ENCODE measurements at regions not wholly inside any gene's neighbourhood (a gene's known extent, or its start where the extent isn't known, plus 50 kb on each side); places are given as distances from the start of the nearest gene placed in this dataset.

DNA sequence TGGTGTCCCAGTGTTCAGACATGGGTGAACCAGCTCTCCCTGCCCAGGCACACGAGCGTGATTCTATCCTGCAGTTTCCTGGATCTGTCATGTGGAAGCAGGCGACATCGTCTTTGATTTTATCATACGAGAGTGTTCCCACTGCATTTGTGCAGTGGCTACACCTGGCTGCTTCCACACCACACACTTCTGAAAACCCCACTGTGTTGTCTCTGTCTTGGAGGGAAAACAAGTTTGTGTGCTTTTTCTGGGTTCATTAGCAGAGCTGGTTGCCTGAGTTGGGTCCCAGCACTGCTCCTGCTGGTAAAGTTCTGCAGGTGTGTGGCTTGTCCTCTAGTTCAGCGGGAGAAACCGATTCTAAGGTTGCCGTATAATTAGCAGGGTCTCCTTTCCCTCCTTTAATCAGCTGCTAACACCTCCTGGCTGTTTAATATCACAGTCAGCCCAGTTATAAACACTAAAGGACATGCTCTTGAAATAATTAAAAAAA is 58.5 kb upstream of the TWIST2 start:
- TF ChIP-seq, protein P1, sequence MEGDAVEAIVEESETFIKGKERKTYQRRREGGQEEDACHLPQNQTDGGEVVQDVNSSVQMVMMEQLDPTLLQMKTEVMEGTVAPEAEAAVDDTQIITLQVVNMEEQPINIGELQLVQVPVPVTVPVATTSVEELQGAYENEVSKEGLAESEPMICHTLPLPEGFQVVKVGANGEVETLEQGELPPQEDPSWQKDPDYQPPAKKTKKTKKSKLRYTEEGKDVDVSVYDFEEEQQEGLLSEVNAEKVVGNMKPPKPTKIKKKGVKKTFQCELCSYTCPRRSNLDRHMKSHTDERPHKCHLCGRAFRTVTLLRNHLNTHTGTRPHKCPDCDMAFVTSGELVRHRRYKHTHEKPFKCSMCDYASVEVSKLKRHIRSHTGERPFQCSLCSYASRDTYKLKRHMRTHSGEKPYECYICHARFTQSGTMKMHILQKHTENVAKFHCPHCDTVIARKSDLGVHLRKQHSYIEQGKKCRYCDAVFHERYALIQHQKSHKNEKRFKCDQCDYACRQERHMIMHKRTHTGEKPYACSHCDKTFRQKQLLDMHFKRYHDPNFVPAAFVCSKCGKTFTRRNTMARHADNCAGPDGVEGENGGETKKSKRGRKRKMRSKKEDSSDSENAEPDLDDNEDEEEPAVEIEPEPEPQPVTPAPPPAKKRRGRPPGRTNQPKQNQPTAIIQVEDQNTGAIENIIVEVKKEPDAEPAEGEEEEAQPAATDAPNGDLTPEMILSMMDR (IDR thresholded peaks at IDR 0.05), result no peak
- TF ChIP-seq POLR2A (IDR thresholded peaks at IDR 0.05), result no peak

All from gastroesophageal sphincter (tissue), 3 donors.